ENCODE measurements at regions not wholly inside any gene's neighbourhood (a gene's known extent, or its start where the extent isn't known, plus 50 kb on each side); places are given as distances from the start of the nearest gene placed in this dataset.
"Not testable (repeated sequence)": the region's sequence is repeated elsewhere in the genome, so short reads cannot be mapped to it uniquely, and the experiment has no call there.

DNA sequence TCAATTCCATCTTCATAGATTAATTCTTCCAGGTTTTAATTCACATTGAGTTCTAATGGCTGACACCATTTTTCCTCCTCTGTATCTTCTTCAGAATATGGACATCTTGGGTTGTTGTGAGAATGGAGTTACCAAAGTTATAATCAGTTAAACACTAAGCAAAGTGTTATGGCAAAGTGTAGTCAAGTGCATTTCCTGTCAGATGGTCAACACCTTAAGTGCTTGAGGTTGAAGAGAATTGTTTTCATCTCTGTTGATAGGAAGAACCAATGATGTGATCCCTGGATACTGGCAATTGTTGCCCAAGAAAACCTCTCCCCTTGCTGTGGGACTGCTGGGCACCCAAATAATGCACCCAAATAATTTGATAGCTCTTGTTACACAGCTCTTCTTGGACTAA is 102.6 kb upstream of the SATB1 start:
- Mint-ChIP-seq H3K27me3 (ENCODE audit: low read depth) (no peaks in the 10 kb centered on the region), H3K9me3 (ENCODE audit: insufficient read depth) (peaks cover 38% of the 10 kb centered on the region), H3K36me3 (ENCODE audit: low read depth) (peaks cover 37% of the 10 kb centered on the region), H3K4me1 (ENCODE audit: low read depth) (peaks cover 6% of the 10 kb centered on the region), H3K4me3 (no peak overlapping the region), H3K27ac (no peak overlapping the region)
- DNase-seq: no peak
- ChIA-PET POLR2A (no interaction called here), CTCF (interaction anchor here (1.3 to 1.4 kb wide), 2 partner anchors 32 to 80 kb away, joined by 3 to 4 read pairs; no protein-coding TSS in a partner anchor)
- no peak for ATAC-seq

DNA sequence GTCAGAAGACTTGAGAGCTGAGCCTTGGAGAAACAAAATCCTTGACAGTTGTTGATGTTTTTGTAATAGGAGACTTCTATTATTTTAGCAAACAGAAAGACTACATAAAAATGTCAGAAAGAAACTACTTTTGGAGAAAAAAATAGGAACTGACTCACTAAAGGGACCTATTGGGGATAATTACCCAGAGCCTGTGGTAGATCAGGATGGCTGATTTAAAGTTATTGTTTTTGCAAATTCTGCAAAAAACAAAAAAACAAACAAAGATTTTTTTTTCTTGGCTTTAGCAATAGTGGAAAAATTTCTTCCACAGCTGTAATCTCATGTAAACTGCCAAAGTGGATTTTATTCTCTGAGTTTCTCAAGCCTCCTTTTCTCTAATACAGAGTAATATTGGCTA is 101.5 kb upstream of the SATB1 start:
- ATAC-seq (no peak), DNase-seq (no peak)
- CTCF ChIA-PET: interaction anchor here (0.6 kb wide), 1 partner anchor 233 kb away, joined by 3 read pairs; no protein-coding TSS in a partner anchor
- peaks cover 6% of the 10 kb centered on the region for H3K4me1 Mint-ChIP-seq (ENCODE audit: low read depth)
- H3K27ac Mint-ChIP-seq: no peak overlapping the region
- POLR2A ChIA-PET: interaction anchor here (0.5 kb wide), 1 partner anchor 421 kb away, joined by 4 read pairs; no protein-coding TSS in a partner anchor
- H3K4me3 Mint-ChIP-seq: no peak overlapping the region
- H3K36me3 Mint-ChIP-seq (ENCODE audit: low read depth): peaks cover 36% of the 10 kb centered on the region
- H3K9me3 Mint-ChIP-seq (ENCODE audit: insufficient read depth): peaks cover 38% of the 10 kb centered on the region
- H3K27me3 Mint-ChIP-seq (ENCODE audit: low read depth): no peaks in the 10 kb centered on the region

DNA sequence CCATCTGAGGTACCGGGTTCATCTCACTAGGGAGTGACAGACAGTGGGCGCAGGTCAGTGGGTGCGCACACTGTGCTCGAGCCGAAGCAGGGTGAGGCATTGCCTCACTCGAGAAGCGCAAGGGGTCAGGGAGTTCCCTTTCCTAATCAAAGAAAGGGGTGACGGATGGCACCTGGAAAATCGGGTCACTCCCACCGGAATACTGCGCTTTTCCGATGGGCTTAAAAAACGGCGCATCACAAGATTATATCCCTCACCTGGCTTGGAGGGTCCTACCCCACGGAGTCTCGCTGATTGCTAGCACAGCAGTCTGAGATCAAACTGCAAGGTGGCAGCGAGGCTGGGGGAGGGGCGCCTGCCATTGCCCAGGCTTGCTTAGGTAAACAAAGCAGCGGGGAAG is 91.0 kb upstream of the SATB1 start:
- CTCF ChIA-PET: interaction anchor here (1.4 kb wide), 1 partner anchor 9 kb away, joined by 3 read pairs; no protein-coding TSS in a partner anchor
- H3K4me1 Mint-ChIP-seq (ENCODE audit: low read depth): peaks cover 13% of the 10 kb centered on the region
- H3K27me3 Mint-ChIP-seq (ENCODE audit: low read depth); H3K4me3 Mint-ChIP-seq; DNase-seq; H3K27ac Mint-ChIP-seq; ATAC-seq; H3K9me3 Mint-ChIP-seq (ENCODE audit: insufficient read depth); POLR2A ChIA-PET: not testable (repeated sequence)
- H3K36me3 Mint-ChIP-seq (ENCODE audit: low read depth): peaks cover 15% of the 10 kb centered on the region

DNA sequence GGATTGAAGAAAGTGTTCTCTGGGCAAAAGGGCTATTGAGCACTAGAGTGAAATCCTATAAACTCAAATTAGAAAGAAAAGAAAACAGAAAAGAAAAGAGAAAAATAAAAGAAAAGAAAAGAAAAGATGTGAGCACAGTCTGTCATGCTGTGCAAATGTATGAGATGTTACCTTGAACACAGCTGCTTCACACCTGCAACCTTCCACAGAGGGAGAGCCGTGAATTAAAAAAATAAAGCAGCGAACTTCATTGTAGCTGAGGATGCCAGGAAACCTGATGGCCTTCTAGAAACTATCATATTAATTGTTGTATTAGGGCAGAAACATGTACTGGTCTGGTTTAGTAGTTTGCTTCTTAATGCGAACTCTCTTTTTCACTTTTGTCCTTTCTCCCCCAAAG is 88.0 kb upstream of the SATB1 start:
- Mint-ChIP-seq H3K36me3 (ENCODE audit: low read depth) (peaks cover 24% of the 10 kb centered on the region), H3K27me3 (ENCODE audit: low read depth) (no peaks in the 10 kb centered on the region), H3K9me3 (ENCODE audit: insufficient read depth) (no peaks in the 10 kb centered on the region), H3K4me3 (no peak overlapping the region), H3K4me1 (ENCODE audit: low read depth) (peaks cover 18% of the 10 kb centered on the region), H3K27ac (no peak overlapping the region)
- POLR2A ChIA-PET: no interaction called here
- ATAC-seq (no peak), DNase-seq (no peak)
- CTCF ChIA-PET: no interaction called here

DNA sequence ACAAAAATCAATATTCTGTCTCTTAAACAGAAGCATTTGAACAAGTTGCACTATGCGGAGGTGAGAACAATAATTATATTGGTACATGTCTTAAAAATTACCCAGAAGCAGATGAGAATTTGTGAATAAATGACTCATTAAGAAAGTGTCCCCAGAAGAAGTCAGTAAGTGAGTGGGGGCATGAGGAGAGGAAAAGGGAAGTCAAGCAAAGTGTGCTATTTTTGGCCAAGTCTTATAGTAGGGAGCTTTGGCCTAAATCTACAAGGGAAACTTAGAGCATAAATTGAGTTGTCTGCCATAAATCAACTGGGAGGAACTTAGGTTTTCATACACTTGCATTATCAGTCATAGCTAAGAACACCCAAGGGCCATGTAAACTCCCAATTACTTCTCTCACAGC is 86.9 kb upstream of the SATB1 start:
- Mint-ChIP-seq H3K36me3 (ENCODE audit: low read depth) (peaks cover 24% of the 10 kb centered on the region), H3K9me3 (ENCODE audit: insufficient read depth) (no peaks in the 10 kb centered on the region), H3K27me3 (ENCODE audit: low read depth) (no peaks in the 10 kb centered on the region), H3K4me3 (no peak overlapping the region), H3K27ac (no peak overlapping the region), H3K4me1 (ENCODE audit: low read depth) (peaks cover 18% of the 10 kb centered on the region)
- ATAC-seq (no peak), DNase-seq (no peak)
- ChIA-PET POLR2A (no interaction called here), CTCF (interaction anchor here (0.7 to 1.0 kb wide), 2 partner anchors 48 to 66 kb away, joined by 3 to 4 read pairs; no protein-coding TSS in a partner anchor)

DNA sequence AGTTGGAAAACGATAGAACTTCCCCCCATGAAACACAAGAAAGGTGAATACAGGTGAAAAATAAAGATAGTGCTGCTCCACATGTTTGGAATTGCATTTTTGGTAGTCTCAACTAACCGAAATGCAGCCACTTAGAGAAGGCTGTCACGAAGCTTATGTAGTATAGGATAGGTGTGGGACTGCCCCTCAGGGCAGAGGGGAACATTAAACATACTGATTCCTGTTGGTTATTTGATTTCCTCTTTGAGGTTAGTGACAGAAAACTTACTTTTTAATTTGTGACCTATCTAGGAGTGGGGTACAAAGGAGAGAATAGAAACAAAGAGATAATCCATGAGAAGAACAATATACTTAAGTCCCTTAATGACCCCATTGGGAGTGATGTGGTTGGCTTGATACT is 85.8 kb upstream of the SATB1 start:
- Mint-ChIP-seq H3K27ac (no peak overlapping the region), H3K4me1 (ENCODE audit: low read depth) (peaks cover 18% of the 10 kb centered on the region), H3K36me3 (ENCODE audit: low read depth) (peaks cover 25% of the 10 kb centered on the region), H3K27me3 (ENCODE audit: low read depth) (no peaks in the 10 kb centered on the region), H3K9me3 (ENCODE audit: insufficient read depth) (no peaks in the 10 kb centered on the region), H3K4me3 (no peak overlapping the region)
- ChIA-PET CTCF (interaction anchor here (1.0 kb wide), 1 partner anchor 65 kb away, joined by 4 read pairs; no protein-coding TSS in a partner anchor), POLR2A (no interaction called here)
- DNase-seq (no peak), ATAC-seq (no peak)

DNA sequence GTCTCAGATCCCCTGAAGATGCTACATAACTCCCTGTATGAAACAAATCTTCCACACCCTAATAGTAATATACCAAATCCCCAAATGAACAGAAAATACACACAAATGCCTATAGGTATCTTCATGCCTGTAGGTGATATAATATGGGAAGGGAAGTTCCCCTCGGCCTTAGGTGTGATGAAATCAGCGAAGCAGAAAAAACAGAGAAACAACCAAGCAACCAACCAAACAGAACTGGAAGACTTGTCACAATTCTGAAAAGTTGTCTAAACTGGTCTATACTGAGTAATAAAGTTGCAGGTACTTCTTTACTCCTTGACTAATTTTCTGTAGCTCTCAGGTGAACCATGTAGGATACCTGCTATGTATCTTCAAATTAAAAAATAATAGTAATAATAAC is 82.2 kb upstream of the SATB1 start:
- Mint-ChIP-seq H3K27me3 (ENCODE audit: low read depth) (no peaks in the 10 kb centered on the region), H3K4me1 (ENCODE audit: low read depth) (peaks cover 17% of the 10 kb centered on the region), H3K36me3 (ENCODE audit: low read depth) (peaks cover 21% of the 10 kb centered on the region), H3K27ac (no peak overlapping the region), H3K9me3 (ENCODE audit: insufficient read depth) (no peaks in the 10 kb centered on the region), H3K4me3 (no peak overlapping the region)
- POLR2A ChIA-PET: no interaction called here
- CTCF ChIA-PET: no interaction called here
- no peak for DNase-seq
- no peak for ATAC-seq

DNA sequence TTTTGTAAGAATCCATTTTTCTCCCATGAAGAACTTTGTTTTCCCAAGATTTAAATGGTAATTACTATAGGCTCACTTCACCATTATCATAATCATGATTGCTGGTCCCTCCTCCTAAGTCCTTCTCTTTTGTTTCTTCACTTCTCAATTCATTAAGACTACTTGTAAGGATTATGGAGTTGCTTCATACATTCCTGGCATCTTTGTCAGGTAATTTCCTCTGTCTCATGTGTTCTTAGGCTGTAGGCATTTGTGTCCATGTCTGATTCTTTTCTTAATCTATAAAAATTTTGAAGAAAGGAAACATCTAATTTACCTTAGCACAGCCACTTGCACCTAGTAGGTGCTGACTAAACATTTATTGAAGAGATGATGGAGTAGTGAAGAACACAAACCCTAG is 79.9 kb upstream of the SATB1 start:
- Mint-ChIP-seq H3K4me3 (no peak overlapping the region), H3K36me3 (ENCODE audit: low read depth) (peaks cover 21% of the 10 kb centered on the region), H3K27me3 (ENCODE audit: low read depth) (no peaks in the 10 kb centered on the region), H3K27ac (no peak overlapping the region), H3K4me1 (ENCODE audit: low read depth) (peaks cover 6% of the 10 kb centered on the region), H3K9me3 (ENCODE audit: insufficient read depth) (peaks cover 2% of the 10 kb centered on the region)
- no peak for DNase-seq
- ChIA-PET CTCF (no interaction called here), POLR2A (no interaction called here)
- no peak for ATAC-seq

DNA sequence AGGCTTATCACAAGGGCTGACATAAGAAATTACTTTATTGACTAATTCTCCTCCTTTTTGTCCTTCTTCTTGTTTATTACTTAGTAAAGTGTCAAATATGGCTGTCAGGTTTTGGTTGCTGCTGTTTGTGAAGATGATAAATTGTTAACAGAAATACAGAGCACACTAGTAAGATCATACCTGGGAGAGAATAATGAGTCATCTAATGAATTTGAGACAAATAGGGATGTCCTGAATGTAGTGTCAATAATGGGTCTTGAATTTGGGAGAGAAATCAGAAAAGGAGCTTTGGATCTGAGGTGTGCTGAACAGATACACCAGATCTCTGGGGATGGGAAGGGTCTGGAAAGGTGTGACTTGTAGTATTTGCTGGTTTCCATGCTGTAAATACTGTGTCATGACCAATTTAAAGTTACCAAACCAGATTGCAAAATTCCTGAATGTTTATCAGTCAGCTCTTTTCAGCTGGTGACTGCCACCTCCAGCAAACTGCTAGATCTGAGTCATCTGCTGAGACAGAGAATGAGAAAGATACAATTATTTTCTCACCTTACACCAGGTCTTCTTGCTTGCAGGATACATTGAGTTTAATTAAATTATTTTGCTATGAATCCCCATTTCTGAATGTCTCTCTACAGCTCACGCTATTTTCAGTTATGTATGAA is 76.7 kb upstream of the SATB1 start:
- no peak for DNase-seq
- Mint-ChIP-seq H3K4me1 (ENCODE audit: low read depth) (peaks cover 27% of the 10 kb centered on the region), H3K36me3 (ENCODE audit: low read depth) (peaks cover 30% of the 10 kb centered on the region), H3K27ac (no peak overlapping the region), H3K4me3 (no peak overlapping the region), H3K27me3 (ENCODE audit: low read depth) (no peaks in the 10 kb centered on the region), H3K9me3 (ENCODE audit: insufficient read depth) (peaks cover 9% of the 10 kb centered on the region)
- POLR2A ChIA-PET: no interaction called here
- no peak for ATAC-seq
- CTCF ChIA-PET: interaction anchor here (1.0 kb wide), 1 partner anchor 28 kb away, joined by 4 read pairs; no protein-coding TSS in a partner anchor

DNA sequence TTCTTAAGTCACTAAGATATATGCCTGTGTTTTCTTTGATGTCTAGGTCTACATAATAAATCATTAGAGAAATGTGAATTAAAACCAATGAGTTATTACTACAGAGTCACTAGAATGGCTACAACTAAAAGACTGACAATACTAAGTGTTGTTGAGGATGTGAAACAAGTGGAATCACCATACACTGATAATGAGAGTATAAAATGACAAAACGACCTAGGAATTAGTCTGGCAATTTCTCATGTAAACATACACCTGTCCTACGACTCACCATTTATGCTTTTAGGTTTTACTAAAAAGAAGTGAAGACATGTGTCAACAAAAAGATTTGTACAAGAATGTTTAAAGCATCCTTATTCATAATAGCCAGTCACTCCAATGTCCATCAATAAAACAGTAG is 75.2 kb upstream of the SATB1 start:
- DNase-seq (no peak), ATAC-seq (no peak)
- POLR2A ChIA-PET: no interaction called here
- H3K27me3 Mint-ChIP-seq (ENCODE audit: low read depth): no peaks in the 10 kb centered on the region
- no peak overlapping the region for H3K27ac Mint-ChIP-seq
- peaks cover 27% of the 10 kb centered on the region for H3K4me1 Mint-ChIP-seq (ENCODE audit: low read depth)
- CTCF ChIA-PET: no interaction called here
- H3K9me3 Mint-ChIP-seq (ENCODE audit: insufficient read depth): peaks cover 9% of the 10 kb centered on the region
- no peak overlapping the region for H3K4me3 Mint-ChIP-seq
- peaks cover 32% of the 10 kb centered on the region for H3K36me3 Mint-ChIP-seq (ENCODE audit: low read depth)

DNA sequence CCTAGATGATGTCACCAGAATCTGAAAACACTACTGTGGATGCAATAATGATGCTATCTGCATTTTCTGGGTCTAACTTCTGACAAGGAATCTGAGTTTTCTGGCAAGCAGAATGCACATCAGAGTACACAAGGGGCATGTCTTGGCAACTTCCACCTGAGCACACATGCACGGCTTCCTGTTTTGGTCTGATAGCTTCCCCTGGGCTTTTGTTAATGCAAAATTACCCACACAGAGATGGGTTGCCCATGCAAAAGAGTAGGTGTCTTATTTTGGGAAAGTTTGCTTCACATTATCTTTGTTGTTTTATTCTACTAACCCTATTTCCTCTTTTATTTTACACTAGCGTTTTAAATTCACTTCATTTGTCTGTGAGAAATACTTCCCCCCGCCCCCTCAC is 74.2 kb upstream of the SATB1 start:
- ChIA-PET CTCF (interaction anchor here (0.7 kb wide), 1 partner anchor 258 kb away, joined by 3 read pairs; no protein-coding TSS in a partner anchor), POLR2A (no interaction called here)
- peak overlapping the region; percentile 82 for H3K27ac Mint-ChIP-seq
- peaks cover 10% of the 10 kb centered on the region for H3K9me3 Mint-ChIP-seq (ENCODE audit: insufficient read depth)
- peaks cover 27% of the 10 kb centered on the region for H3K4me1 Mint-ChIP-seq (ENCODE audit: low read depth)
- H3K27me3 Mint-ChIP-seq (ENCODE audit: low read depth): no peaks in the 10 kb centered on the region
- peaks cover 41% of the 10 kb centered on the region for H3K36me3 Mint-ChIP-seq (ENCODE audit: low read depth)
- peak; percentile 79 for ATAC-seq
- DNase-seq: peak; percentile 48
- H3K4me3 Mint-ChIP-seq: peak overlapping the region; percentile 3

DNA sequence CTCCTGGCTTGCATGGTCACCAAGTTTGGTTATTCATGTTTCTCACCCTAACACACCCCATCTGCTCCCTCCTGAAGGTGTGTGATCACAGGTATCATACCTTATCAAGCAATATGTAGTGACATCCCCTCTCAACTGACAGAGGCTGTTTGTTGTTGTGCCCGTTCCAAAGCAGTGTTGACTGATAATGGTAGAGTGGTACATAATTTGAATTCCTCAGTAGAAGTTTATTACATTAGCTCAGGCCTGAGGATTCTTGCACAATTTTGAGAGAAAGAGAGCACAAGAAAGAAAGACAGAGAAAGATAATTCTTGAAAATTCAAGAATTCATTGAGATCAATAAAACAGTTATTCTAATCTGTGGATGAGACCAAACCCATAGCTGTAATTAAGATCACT is 69.1 kb upstream of the SATB1 start:
- Mint-ChIP-seq H3K27me3 (ENCODE audit: low read depth) (no peaks in the 10 kb centered on the region), H3K4me1 (ENCODE audit: low read depth) (peaks cover 27% of the 10 kb centered on the region), H3K36me3 (ENCODE audit: low read depth) (peaks cover 54% of the 10 kb centered on the region), H3K27ac (no peak overlapping the region), H3K9me3 (ENCODE audit: insufficient read depth) (peaks cover 16% of the 10 kb centered on the region), H3K4me3 (no peak overlapping the region)
- POLR2A ChIA-PET: no interaction called here
- ATAC-seq (no peak), DNase-seq (no peak)
- CTCF ChIA-PET: interaction anchor here (0.7 to 1.4 kb wide), 2 partner anchors 10 to 50 kb away, joined by 3 read pairs; no protein-coding TSS in a partner anchor

Data from activated CD8-positive, alpha-beta T cell treated with anti-CD3 and anti-CD28 coated beads, Interleukin-2, amount 10 ng/mL, durations not matched to agents 7 days and 5 days (primary cell).